ENCODE measurements at regions not wholly inside any gene's neighbourhood (a gene's known extent, or its start where the extent isn't known, plus 50 kb on each side); places are given as distances from the start of the nearest gene placed in this dataset.
"Not testable (repeated sequence)": the region's sequence is repeated elsewhere in the genome, so short reads cannot be mapped to it uniquely, and the experiment has no call there.

DNA sequence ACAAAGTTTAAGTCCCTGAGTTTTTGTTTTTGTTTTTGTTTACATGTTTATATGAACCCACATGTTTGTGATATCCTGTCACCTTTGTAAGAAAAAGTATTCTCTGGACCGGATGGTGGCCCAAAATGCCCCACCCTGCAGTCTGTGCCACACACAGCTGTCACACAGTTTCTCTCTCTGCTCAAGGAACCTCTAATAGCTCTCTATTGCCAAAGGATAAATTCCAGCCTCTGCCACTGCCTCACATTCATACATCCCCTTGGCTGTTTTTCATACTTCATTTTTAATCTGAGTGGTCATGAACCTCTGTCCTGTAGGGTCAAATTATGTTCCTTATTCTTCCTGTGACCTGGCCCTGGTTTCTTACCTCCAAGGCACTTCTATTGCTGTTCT is 520.3 kb upstream of the CDH5 start:
- DNase-seq (ENCODE audit: low read depth, low spot score): no peak

DNA sequence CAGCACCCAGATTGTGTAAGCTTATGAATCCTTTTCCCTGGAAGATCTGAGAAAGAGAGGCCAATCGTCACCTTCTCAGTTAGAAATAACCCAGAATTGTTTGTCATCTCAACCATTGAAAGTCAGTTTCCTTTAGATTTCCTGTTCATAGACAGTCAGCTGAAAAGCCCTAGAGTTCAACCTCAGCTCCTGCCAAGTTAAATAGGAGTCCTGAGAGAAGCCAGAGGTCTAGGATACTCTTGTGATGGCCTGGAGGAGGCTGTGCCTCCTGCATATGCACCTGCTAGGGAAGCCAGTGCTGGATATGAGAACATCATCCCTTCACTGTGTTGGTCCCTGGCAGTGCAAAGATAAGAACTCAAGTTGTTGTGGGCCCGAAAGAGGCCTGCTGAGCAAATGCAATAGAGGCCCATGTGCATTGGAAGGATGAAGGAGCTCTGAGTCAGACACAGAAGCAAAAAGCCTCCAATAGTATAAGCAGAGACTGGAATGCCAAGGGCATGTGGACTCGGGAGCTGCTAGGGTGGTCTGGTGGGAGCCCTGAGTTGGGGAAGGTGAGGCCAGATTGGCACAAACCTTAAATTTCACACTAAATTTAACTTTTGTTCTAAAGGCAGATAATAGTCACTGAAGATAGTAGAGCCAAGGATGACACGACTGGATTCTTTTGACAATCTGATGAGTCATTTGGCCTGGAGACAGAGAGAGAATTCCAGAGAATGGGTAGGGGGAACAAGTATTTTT is 520.9 kb upstream of the CDH5 start:
- DNase-seq (ENCODE audit: low read depth, low spot score): no peak

DNA sequence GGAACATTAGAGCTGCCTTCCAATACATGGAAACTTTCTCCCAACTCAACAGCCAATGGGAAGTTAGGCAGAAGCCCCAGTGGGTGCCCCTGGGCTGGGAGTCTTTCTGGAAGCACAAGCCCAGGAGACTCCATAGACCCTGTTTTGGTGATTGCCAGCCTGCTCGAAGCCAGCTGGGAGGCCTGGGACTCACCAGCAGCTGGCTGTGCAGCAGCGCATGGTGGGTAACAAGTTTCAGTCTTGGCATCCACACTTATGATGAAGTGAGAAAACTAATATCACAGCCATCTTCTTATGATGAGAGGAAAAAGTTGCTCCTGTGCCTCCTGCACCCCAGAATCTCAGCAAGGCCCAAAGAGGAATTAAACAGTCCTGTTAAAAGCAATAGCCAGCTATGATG is 522.5 kb upstream of the CDH5 start:
- DNase-seq (ENCODE audit: low read depth, low spot score): no peak

DNA sequence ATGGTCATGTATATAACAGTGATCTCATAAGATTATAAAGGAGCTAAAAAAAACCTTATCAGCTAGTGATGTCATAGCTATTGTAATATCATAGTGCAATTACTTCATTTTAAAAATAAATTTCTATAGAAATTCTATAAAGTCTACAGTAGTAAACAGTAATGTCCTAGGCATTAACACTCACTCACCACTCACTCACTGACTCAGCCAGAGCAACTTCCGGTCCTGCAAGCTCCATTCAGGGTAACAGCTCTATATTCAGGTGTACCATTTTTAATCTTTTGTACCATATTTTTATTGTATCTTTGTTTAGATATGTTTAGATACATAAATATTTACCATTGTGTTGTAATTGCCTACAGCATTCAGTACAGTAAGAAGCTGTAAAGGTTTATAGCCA is 524.4 kb upstream of the CDH5 start:
- DNase-seq (ENCODE audit: low read depth, low spot score): no peak

DNA sequence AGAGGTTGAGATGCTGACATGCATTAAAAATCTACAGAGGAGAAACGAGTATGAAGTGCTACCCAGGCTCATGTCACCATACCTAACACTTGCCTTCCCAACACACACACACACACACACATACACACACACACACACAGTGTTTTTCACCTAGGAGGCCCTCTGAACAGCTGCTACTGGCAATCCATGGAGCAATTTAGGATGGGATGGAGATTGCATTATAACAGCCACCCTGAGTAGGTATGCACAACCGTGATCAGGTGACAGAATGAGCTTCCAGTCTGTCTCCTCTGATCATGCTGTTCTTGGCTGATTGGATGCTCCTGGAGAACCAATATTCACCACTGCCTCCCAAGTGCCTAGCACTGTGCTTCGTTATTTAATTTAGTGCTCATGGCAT is 528.5 kb upstream of the CDH5 start:
- no peak for DNase-seq (ENCODE audit: low read depth, low spot score)

DNA sequence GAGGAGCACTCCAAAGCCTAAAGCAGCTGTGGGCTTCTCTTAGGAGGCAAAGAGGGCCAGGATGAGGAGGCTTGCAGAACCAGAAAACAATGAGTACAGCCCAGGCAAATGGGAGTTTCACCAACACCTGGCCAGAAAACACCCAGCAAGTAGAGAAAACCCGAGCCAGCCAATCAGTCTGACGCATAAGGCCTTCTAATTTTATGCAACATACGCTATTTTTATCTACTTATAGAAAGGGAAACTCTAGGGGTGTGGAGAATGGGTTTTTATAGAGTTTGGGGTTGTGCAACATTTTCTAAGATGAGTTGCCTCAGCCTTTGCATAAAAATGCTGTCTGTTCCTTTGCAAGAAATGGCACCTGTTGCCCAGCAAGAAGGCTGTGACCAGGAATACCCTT is 529.0 kb upstream of the CDH5 start:
- DNase-seq (ENCODE audit: low read depth, low spot score): no peak

DNA sequence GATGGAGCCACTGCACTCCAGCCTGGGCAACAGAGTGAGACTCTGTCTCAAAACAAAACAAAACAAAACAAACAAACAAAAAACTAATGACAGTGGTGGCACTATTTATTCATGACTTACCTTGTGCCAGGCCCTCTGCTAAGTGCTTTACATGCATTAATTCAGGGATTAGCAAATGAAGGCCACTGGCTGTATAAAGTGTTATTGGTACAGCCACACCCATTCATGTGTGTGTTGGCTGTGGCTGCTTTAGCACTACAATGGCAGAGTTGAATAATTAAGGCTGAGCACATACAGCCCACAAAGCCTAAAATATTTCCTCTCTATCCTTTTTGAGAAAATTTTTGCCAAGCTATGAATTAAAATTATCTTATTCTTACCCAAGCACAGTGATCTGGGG is 531.8 kb upstream of the CDH5 start:
- no peak for DNase-seq (ENCODE audit: low read depth, low spot score)

DNA sequence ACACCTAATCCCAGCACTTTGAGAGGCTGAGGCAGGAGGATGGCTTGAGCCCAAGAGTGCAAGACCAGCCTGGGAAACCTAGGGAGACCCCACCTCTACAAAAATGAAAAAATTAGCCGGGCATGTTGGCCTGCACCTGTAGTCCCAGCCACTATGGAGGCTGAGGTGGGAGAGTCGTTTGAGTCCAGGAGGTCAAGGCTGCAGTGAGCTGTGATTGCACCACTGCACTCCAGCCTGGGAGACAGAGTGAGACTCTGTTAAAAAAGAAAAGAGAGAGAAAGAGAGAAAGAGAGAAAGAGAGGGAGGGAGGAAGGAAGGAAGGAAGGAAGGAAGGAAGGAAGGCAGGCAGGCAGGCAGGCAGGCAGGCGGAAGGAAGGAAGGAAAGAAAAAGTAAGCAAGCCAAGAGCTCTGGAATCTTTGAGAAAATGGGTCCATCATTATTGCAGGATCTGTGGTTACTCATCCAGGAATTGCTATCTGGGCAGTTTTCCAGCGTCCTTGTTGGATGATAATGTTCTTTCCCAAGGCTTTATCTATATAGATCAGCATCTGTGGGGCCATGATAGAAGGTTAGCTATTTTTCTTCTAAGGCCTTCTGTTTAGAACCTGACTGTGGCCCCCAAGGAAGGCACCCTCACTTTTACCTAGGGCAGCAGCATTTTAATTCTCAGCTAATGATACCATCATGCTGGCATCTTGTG is 533.2 kb upstream of the CDH5 start:
- DNase-seq (ENCODE audit: low read depth, low spot score): no peak

DNA sequence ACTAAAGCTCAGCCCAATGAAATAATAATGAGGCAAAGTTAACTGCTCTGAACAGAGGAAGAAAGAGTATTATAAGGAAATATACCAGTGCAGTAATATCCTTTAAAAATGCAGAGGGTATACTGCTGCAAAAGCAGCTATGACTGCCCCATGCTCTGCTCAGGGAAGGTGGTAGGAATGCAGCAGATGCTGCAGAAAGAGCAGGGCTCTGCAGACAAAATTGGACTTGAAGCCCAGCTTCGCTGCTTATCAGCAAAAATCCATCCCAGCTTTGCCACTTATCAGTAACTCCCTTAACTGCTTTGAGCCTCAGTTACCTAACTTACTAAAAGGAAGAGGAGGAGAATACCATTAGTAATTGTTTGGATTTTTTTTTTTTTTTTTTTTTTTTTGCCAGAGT is 533.8 kb upstream of the CDH5 start:
- DNase-seq (ENCODE audit: low read depth, low spot score): no peak

DNA sequence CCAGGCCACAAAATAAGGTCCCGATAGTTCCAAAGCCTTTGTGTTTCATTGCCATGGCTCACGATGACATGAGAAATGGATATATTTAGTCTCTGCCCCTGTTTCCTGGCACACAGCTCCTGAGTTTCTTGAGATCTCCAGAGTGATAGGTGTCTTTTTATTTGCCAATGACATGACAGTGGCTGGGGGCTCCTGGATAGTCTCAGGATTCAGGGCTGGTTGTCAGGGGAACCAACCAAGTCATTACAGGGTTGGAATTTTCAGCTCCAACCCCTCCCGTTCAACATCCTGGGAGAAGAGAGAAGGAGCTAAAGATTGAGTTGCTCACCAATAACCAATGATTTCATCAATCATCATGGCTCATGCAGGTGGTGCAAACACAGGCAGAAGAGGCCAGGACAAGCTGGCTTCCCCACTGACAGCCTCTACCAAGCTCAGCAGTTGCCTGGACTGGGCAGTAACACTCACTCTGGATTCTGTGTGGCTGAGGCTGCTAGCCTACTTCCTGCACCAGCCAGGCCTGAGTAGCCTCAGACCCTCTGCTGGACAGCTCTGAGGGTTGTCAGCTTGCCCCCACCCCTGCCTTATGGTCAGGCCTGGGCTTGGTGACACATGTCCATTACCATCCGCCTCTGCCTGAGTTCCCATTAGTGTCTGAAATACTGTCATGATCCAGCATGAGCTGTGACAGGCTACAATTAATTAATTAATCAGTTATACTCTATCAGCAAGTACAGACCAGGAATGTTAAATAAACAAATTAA is 534.4 kb upstream of the CDH5 start:
- DNase-seq (ENCODE audit: low read depth, low spot score): no peak

DNA sequence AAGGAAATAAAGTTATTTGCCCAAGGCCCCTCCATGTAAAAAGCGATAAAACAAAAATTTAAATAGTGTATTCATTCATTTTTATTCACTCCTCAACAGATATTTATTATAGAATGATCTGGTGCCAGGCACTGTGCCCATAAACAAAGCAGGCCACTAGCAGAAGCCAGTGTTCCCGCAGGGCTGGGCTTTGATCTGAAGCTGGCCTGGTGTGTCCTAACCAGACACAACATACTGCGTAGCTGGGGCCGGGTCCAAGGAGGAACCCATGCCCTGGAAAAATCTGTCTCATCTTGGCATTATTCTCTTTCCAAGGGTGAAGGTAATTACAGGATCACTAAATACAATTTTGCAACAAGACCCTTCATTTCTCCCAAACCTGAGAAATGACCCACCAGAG is 537.4 kb upstream of the CDH5 start:
- no peak for DNase-seq (ENCODE audit: low read depth, low spot score)

DNA sequence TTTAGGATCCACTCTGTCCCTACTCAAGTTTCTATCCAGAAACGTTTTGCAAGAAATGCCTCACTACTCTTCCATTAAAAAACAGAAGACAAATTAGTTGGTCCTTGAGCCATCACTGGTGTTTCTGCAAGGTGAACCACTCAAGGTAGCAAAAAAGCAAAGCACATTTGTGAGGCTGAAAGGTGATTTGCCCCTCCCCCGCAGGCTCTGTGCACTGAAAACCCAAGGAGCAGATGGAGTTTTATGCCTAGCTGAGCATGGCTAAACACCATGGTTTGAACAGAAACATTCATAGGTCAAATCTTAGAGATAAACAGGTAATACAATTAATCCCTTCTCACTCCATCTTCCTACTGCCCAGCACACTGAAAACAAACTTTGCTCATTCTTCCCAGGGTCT is 538.2 kb upstream of the CDH5 start:
- DNase-seq (ENCODE audit: low read depth, low spot score): no peak

DNA sequence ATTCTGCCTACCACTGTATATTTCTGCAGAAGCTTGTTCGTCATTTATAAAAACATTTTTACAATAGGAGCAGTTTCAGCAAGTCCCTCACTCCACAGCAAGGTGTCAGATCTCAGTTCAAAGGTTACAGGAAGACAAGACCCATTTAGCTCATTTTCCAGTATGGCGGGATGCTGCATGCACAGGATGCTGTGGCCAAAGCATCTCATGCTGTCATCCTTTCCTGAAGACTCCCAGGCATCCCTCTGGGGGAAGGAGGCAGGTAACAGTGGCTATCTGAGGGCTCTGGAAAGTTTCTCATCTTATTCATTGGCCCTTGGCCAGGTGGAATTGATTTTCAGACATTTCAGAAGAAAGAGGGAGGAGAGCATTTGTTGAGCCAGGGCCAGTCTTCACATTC is 539.3 kb upstream of the CDH5 start:
- no peak for DNase-seq (ENCODE audit: low read depth, low spot score)

DNA sequence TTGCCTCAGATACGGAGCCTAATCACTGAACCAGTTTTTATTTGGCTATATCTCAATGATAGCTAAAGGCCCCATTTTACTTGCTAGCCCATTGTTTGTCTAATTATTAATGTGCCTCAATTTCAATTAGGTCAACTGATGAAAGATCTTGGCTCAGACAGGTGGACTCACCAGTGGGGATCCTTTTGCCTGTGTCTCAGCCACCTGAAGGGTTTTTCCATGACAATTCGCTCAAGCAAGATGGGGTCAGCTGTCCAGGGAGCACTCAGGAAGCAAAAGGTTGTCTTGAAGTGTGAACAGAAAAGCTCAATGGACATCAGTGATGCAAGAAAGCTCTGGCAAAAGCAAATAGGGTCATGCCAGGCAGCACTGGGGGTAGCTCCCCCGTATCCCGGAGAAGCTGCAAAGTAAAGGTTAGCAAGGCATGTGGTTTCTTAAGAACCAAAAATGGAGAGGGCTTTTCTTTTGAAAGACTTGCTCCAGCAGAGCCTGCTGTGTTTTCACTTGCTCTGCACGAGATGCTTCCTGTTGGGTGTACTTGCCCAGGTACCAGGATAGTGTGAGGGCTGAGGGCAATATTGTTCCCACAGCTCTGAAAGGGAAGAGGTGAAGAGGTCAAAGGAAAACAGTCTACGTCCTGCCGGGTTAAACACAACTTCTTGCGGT is 541.2 kb upstream of the CDH5 start:
- no peak for DNase-seq (ENCODE audit: low read depth, low spot score)

DNA sequence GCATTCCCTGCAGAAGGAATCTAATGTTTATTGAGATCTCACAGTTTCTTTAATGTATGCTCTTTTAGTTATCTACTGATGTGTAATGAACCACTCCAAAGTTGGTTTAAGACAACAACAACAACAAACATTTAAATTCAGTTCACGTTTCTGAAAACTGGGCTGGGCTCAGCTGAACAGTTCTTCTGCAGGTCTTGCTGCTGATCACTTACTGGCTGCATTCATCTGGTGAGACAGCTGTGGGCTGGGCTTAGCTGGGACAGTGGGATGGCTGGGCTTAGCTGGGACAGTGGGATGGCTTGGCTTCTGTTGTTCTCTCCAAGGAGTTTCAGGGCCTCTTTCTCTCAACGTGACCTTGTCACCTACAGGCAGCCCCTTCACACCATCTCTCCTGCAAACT is 544.3 kb upstream of the CDH5 start:
- no peak for DNase-seq (ENCODE audit: low read depth, low spot score)

DNA sequence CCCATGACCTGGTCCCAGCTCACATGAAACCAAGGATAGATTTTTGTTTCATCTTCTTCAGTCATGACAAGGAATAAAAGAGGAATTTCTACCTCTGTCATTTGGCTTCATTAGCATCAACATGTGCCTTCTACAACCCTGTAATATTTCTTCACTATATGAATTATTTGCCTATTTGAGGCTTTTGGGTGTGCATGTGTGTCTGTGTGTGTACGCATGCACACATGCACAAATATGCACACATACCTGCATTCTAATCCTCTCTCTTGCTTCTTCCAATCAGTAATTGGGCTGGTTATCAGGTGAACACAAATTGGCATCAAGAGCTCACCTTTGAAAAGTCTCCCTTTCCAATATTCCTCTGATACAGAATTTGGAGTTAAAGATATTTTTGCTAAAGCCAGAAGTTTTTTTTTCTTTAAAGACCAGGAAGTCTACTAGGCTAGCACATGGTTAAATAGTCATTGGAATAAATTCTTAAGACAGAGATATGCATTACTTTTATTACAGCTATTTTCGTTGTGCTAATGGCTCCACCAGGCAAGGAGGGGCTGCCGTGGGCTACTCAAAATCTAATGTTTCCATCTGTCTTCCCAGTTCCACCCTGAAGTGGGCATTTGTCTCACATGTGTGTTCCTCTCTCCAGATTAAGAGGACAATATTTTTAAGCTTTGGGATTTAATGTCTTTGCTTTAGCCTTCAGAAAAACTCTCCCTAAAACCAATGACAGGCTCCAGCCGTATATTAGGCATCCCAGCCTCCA is 547.2 kb upstream of the CDH5 start:
- no peak for DNase-seq (ENCODE audit: low read depth, low spot score)

DNA sequence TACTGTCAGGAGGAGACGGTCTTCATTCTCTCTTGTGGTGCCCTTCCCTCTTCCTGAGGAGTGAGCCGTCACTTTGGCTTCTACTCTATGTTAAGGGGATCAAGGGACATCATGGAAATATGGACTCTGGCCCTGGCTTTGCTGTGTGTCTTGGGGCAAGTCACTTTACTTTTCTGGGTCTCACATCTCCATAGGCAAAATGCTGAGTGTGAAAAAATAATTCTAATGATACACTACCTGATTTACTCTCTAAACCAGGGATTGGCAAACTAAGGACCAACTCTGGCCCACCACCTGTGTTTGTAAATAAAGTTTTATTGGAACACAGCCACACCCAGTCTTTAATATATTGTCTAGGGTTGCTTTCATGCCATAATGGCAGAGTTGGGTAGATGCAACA is 548.7 kb upstream of the CDH5 start:
- DNase-seq (ENCODE audit: low read depth, low spot score): no peak

DNA sequence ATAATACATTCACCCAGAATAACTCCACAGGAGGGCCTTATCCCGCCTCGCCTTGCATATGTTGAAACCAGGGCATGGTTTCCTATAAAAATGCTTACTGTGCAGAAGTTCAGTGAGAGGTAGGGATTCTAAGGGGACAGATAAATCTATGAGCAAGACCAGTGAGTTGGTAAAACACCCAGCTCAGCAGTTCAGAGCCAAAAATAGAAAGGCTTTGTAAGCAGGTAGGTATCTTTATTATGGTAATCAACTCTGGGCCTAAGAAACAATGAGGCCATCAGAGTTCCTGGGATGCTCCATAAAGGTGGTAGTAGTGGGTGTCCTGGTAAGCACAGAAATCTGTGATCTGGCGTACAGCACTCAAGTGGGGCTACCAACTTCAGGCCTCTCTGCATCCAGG is 549.4 kb upstream of the CDH5 start:
- DNase-seq (ENCODE audit: low read depth, low spot score): no peak

DNA sequence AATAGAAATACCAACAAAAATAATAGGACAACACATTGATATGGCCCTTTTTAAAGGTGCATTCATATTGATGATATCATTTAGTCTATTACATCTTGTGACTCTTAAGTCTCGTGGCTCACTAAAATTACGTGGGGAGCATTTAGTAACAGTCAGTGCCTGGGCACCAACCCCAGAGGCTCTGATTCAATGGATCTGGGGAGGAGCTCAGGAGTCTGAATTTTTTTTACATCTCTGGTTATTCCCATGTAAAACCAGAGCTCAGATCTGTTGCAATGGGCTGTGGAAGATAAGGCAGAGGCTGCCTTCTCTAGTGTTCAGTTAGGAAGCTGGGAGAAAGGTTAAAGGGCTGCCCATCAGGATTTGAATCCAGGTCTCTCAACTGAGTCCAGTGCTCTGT is 549.9 kb upstream of the CDH5 start:
- DNase-seq (ENCODE audit: low read depth, low spot score): no peak

DNA sequence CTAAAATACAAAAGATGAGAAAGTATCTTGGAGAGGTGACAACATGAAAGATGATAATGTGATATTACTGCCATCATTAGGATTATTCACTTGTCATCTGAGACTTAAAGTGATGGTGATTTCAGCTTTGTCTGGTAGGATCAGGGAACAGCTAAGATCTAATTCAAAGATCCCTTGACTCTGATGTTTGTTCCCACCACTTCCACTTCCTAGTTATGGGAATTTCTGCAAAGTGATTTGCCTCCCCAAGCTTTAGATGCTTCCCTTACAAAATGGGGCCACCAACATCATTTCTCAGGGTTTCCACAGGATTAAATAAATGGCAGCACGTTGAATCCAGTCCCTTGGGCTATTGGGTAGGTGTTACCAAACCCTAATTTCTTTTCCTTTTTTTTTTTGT is 550.8 kb upstream of the CDH5 start:
- DNase-seq (ENCODE audit: low read depth, low spot score): no peak

DNA sequence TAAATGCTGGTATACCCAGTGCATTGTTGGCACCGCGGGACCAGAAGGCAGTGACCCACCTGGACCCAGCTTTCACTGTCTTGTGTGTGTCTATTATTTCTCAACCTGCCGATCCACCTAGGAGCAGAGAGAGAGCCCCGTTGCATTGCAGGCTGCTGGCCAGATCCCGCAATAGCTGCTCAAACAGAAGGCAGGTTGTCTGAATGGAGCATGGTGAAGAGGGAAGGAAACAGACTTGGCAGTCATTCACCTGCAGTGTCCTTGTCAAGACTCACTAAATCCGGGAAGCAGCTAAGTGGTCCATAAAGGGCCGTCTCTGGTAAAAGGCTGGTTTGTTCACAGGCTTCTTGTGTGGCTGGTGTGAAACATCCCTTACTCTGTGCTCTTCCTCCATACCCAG is 552.6 kb upstream of the CDH5 start:
- not testable (repeated sequence) for DNase-seq (ENCODE audit: low read depth, low spot score)

DNA sequence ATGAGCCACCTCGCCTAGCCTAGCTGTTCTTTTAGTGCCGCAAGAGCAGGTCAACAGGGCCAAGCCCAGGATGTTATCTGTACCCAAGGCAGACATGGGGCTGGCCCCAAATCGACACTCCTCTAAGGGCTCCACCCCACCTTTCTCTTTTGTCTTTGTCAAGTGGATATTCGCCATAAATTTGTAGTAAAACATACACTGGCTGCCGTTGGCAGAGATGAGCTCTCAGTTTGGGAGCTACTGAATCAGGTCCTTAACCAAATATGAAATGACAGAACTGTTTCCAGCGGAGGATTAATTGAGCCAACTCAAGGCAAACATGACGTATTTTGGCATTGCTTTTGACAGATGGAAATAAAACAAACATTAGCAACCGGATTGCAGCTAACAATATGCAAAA is 556.9 kb upstream of the CDH5 start:
- DNase-seq (ENCODE audit: low read depth, low spot score): no peak
